ENCODE measurements at regions not wholly inside any gene's neighbourhood (a gene's known extent, or its start where the extent isn't known, plus 50 kb on each side); places are given as distances from the start of the nearest gene placed in this dataset.

GRCh38 chr1:29498126-29499103 is 262.1 kb downstream of the PTPRU start (continued):
- no peak for TF ChIP-seq TSHZ2 (CRISPR knock-in tag; IDR thresholded peaks at IDR 0.05)
- TF ChIP-seq ZFP3 (CRISPR knock-in tag; IDR thresholded peaks at IDR 0.05): no peak
- no peak for TF ChIP-seq TOX (CRISPR knock-in tag; IDR thresholded peaks at IDR 0.05; ENCODE audit: borderline replicate concordance)

GRCh38 chr1:29497395-29498125 is 261.2 kb downstream of the PTPRU start:
- ATAC-seq: no peak
- no peak for TF ChIP-seq ZNF8 (CRISPR knock-in tag; IDR thresholded peaks at IDR 0.05)
- TF ChIP-seq CSRNP3 (CRISPR knock-in tag; IDR thresholded peaks at IDR 0.05): no peak
- TF ChIP-seq PPARA (CRISPR knock-in tag; IDR thresholded peaks at IDR 0.05; ENCODE audit: borderline replicate concordance): no peak
- no peak for TF ChIP-seq ZNF565 (CRISPR knock-in tag; conservative IDR thresholded peaks at IDR 0.05; ENCODE audit: low read depth)

GRCh38 chr1:29496701-29497100 is 260.4 kb downstream of the PTPRU start:
- ATAC-seq: no peak
- TF ChIP-seq TOX (CRISPR knock-in tag; IDR thresholded peaks at IDR 0.05; ENCODE audit: borderline replicate concordance): no peak
- no peak for TF ChIP-seq ZC3H10 (CRISPR knock-in tag; IDR thresholded peaks at IDR 0.05)
- no peak for TF ChIP-seq BACH2 (CRISPR knock-in tag; IDR thresholded peaks at IDR 0.05; ENCODE audit: borderline replicate concordance)
- no peak for TF ChIP-seq ARNTL (CRISPR knock-in tag; IDR thresholded peaks at IDR 0.05; ENCODE audit: borderline replicate concordance, low read depth)
- no peak for TF ChIP-seq ZNF565 (CRISPR knock-in tag; conservative IDR thresholded peaks at IDR 0.05; ENCODE audit: low read depth)
- no peak for TF ChIP-seq OSR1 (CRISPR knock-in tag; IDR thresholded peaks at IDR 0.05)
- no peak for TF ChIP-seq PATZ1 (CRISPR knock-in tag; IDR thresholded peaks at IDR 0.05; ENCODE audit: borderline replicate concordance)
- TF ChIP-seq POU6F1 (CRISPR knock-in tag; IDR thresholded peaks at IDR 0.05; ENCODE audit: borderline replicate concordance, low read depth): no peak
- no peak for TF ChIP-seq PPARA (CRISPR knock-in tag; IDR thresholded peaks at IDR 0.05; ENCODE audit: borderline replicate concordance)
- no peak for TF ChIP-seq CSRNP3 (CRISPR knock-in tag; IDR thresholded peaks at IDR 0.05)
- TF ChIP-seq TCF4 (CRISPR knock-in tag; IDR thresholded peaks at IDR 0.05; ENCODE audit: borderline replicate concordance): no peak
- no peak for TF ChIP-seq GLIS3 (CRISPR knock-in tag; IDR thresholded peaks at IDR 0.05)
- TF ChIP-seq SNAI2 (CRISPR knock-in tag; IDR thresholded peaks at IDR 0.05): no peak
- TF ChIP-seq ZNF8 (CRISPR knock-in tag; IDR thresholded peaks at IDR 0.05): no peak
